ENCODE measurements at regions not wholly inside any gene's neighbourhood (a gene's known extent, or its start where the extent isn't known, plus 50 kb on each side); places are given as distances from the start of the nearest gene placed in this dataset.

GRCh38 chr2:8374782-8375181, 307.1 kb upstream of the ID2 start:
- no peaks in the 10 kb centered on the region for H3K36me3 ChIP-seq
- TF ChIP-seq CTCF (IDR thresholded peaks at IDR 0.05) (no peak), POLR2A (IDR thresholded peaks at IDR 0.05) (no peak)
- H3K27me3 ChIP-seq = no peaks in the 10 kb centered on the region
- intact Hi-C loops (cut with DNase I; ENCODE audit: low total_unique reads) = no loop called here
- DNase-seq = no peak
- no peak overlapping the region for H3K4me3 ChIP-seq
- H3K9me3 ChIP-seq = no peaks in the 10 kb centered on the region
- no peaks in the 10 kb centered on the region for H3K4me1 ChIP-seq
- H3K27ac ChIP-seq = no peak overlapping the region

- intact Hi-C loops (cut with DNase I; ENCODE audit: low total_unique reads) = no loop called here
- no peak for TF ChIP-seq POLR2A (IDR thresholded peaks at IDR 0.05)
- TF ChIP-seq CTCF (IDR thresholded peaks at IDR 0.05) = no peak
- DNase-seq = no peak
- Histone ChIP-seq H3K27ac (no peak overlapping the region), H3K9me3 (no peaks in the 10 kb centered on the region), H3K4me3 (no peak overlapping the region), H3K27me3 (no peaks in the 10 kb centered on the region), H3K36me3 (no peaks in the 10 kb centered on the region), H3K4me1 (no peaks in the 10 kb centered on the region)
Observed at GRCh38 chr2:8376603-8377410, 305.0 kb upstream of the ID2 start.

- intact Hi-C loops (cut with DNase I; ENCODE audit: low total_unique reads) = no loop called here
- no peak for DNase-seq
- no peaks in the 10 kb centered on the region for H3K27me3 ChIP-seq
Observed at GRCh38 chr2:8378016-8378810, 303.6 kb upstream of the ID2 start.

GRCh38 chr2:8379128-8379527, 302.7 kb upstream of the ID2 start:
- no peaks in the 10 kb centered on the region for H3K4me1 ChIP-seq
- H3K4me3 ChIP-seq = no peak overlapping the region
- no peaks in the 10 kb centered on the region for H3K9me3 ChIP-seq
- DNase-seq = no peak
- intact Hi-C loops (cut with DNase I; ENCODE audit: low total_unique reads) = no loop called here
- no peaks in the 10 kb centered on the region for H3K27me3 ChIP-seq
- no peaks in the 10 kb centered on the region for H3K36me3 ChIP-seq
- H3K27ac ChIP-seq = no peak overlapping the region
- TF ChIP-seq CTCF (IDR thresholded peaks at IDR 0.05) (no peak), POLR2A (IDR thresholded peaks at IDR 0.05) (no peak)

More at GRCh38 chr2:8378016-8378810, 303.6 kb upstream of the ID2 start:
- TF ChIP-seq CTCF (IDR thresholded peaks at IDR 0.05) = no peak
- no peak for TF ChIP-seq POLR2A (IDR thresholded peaks at IDR 0.05)
- Histone ChIP-seq H3K27ac (no peak overlapping the region), H3K4me3 (no peak overlapping the region), H3K36me3 (no peaks in the 10 kb centered on the region), H3K4me1 (no peaks in the 10 kb centered on the region), H3K9me3 (no peaks in the 10 kb centered on the region)

GRCh38 chr2:8379549-8379948, 302.3 kb upstream of the ID2 start:
- H3K9me3 ChIP-seq = no peaks in the 10 kb centered on the region
- H3K27ac ChIP-seq = peak overlapping the region in 1 of 2 donors; percentile 49

More at GRCh38 chr2:8379549-8379948, 302.3 kb upstream of the ID2 start:
- H3K36me3 ChIP-seq = no peaks in the 10 kb centered on the region
- H3K4me3 ChIP-seq = no peak overlapping the region
- H3K27me3 ChIP-seq = no peaks in the 10 kb centered on the region
- no peak for TF ChIP-seq POLR2A (IDR thresholded peaks at IDR 0.05)
- no peak for TF ChIP-seq CTCF (IDR thresholded peaks at IDR 0.05)
- DNase-seq = no peak
- intact Hi-C loops (cut with DNase I; ENCODE audit: low total_unique reads) = no loop called here
- no peaks in the 10 kb centered on the region for H3K4me1 ChIP-seq
